Gastroesophageal sphincter (tissue), 3 donors: ENCODE measurements at regions not wholly inside any gene's neighbourhood (a gene's known extent, or its start where the extent isn't known, plus 50 kb on each side); places are given as distances from the start of the nearest gene placed in this dataset.

Source experiments
- EP300 ChIP-seq: sonication (generic); formaldehyde crosslinking; IDR thresholded peaks from one replicate; pipeline ENCODE4 v1.6.1; 2017; ENCODE audit warnings: antibody characterized with exemption, mild to moderate bottlenecking
- POLR2A ChIP-seq, 2 donors: fragments of 450-650 bp; IDR thresholded peaks; one replicate each; pipeline ENCODE4 v1.6.1; 2017; ENCODE audit warnings: antibody characterized with exemption in 2 of 2, mild to moderate bottlenecking in 2 of 2, moderate library complexity in 1 of 2
- POLR2AphosphoS5 ChIP-seq: sonication (generic); formaldehyde crosslinking; IDR thresholded peaks from one replicate; pipeline ENCODE4 v1.6.1; 2017; ENCODE audit warnings: antibody characterized with exemption
- TF ChIP-seq, protein P1 (sequence below), 4 experiments: fragments of 200-600 bp in 2 of 4; fragments of 450-650 bp in 2 of 4; sonication (generic) in 1 of 4; IDR thresholded peaks; one replicate each; pipeline ENCODE4 v1.5.1; 2017 to 2019; ENCODE audit warnings: antibody characterized with exemption in 4 of 4, mild to moderate bottlenecking in 2 of 4, moderate library complexity in 2 of 4

DNA sequence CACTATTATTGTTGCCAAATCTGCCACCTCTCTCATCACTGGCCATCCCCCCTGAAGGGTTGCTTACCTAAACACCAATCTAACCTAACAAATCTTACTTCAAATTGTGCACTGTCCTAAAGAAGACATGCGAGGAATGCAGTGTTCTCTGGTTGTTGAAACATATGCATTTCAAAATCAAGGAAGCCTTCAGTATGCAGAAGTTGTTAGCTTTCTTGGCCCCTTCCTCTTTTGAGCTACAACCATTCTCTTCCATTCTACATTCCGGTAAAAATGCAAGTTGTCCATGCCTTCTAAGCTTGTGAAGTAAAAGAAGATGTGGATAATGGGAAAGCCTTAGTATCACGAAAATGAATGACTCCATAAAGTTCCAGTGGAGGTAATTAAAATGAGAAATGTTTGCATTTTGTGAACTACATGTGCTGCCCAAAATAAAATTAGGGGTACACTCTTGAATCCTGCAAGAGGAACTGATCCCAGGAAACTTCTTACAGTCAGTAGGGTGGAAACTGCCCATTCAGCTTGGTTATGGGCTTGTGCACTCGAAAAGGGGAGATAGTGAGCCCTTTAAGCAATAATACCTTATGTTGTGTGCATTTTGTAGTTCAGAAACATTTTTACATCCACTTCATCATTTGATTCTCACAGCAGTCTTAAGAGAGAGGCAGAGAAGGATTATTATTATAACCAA is 77.6 kb upstream of the ADRB2 start:
- TF ChIP-seq, protein P1, sequence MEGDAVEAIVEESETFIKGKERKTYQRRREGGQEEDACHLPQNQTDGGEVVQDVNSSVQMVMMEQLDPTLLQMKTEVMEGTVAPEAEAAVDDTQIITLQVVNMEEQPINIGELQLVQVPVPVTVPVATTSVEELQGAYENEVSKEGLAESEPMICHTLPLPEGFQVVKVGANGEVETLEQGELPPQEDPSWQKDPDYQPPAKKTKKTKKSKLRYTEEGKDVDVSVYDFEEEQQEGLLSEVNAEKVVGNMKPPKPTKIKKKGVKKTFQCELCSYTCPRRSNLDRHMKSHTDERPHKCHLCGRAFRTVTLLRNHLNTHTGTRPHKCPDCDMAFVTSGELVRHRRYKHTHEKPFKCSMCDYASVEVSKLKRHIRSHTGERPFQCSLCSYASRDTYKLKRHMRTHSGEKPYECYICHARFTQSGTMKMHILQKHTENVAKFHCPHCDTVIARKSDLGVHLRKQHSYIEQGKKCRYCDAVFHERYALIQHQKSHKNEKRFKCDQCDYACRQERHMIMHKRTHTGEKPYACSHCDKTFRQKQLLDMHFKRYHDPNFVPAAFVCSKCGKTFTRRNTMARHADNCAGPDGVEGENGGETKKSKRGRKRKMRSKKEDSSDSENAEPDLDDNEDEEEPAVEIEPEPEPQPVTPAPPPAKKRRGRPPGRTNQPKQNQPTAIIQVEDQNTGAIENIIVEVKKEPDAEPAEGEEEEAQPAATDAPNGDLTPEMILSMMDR (IDR thresholded peaks at IDR 0.05), result no peak
- TF ChIP-seq EP300 (no peak), POLR2AphosphoS5 (no peak), POLR2A (IDR thresholded peaks at IDR 0.05) (no peak)
